Testis (tissue), 2 donors: ENCODE measurements at regions not wholly inside any gene's neighbourhood (a gene's known extent, or its start where the extent isn't known, plus 50 kb on each side); places are given as distances from the start of the nearest gene placed in this dataset.

Experiments
- CTCF ChIP-seq, 3 experiments: fragments of 450-650 bp in 2 of 3; fragments of 200-600 bp in 1 of 3; sonication (generic) in 1 of 3; IDR thresholded peaks; one replicate each; pipeline ENCODE4 v1.5.1; 2016 to 2019; ENCODE audit warnings: antibody characterized with exemption in 3 of 3, mild to moderate bottlenecking in 2 of 3, moderate library complexity in 1 of 3
- POLR2A ChIP-seq: fragments of 450-650 bp; IDR thresholded peaks from one replicate; pipeline ENCODE4 v1.6.1; 2017; ENCODE audit warnings: antibody characterized with exemption, mild to moderate bottlenecking, moderate library complexity

- no peak for TF ChIP-seq CTCF (IDR thresholded peaks at IDR 0.05)
- no peak for TF ChIP-seq POLR2A
Observed at GRCh38 chr12:28683366-28683765, 465.7 kb upstream of the FAR2 start.
